ENCODE measurements at regions not wholly inside any gene's neighbourhood (a gene's known extent, or its start where the extent isn't known, plus 50 kb on each side); places are given as distances from the start of the nearest gene placed in this dataset.
A peak's percentile ranks its signal among the peaks of the same experiment; 100 is the strongest.

DNA sequence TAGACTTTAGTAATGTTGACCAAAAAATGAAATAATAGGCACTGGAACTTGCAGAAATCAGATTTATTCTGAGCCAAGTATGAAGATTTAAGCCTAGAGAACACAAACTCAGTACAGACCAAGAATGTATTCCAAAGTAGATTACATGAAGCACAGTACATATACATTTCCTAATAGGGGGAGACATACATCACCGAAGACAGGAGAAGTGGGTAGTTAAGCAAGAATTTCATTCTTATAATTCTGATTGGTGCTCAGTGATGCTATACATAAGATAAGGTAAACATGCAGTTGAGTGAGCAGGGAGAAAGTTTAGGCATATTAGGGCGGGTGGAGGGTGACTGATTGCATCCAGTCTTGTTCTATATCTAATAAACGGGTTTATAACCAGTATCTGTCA, 2218.8 kb downstream of the PCDH9 start:
- H3K27me3 ChIP-seq (ENCODE audit: control insufficient read depth in 3 of 3, insufficient read depth in 3 of 3, low read length in 3 of 3): no peaks in the 10 kb centered on the region
- no peak overlapping the region for H3K27ac ChIP-seq (ENCODE audit: low read depth in 1 of 3, low read length in 2 of 3)

GRCh38 chr13:64997438-64997837, 2232.7 kb downstream of the PCDH9 start:
- Histone ChIP-seq H3K36me3 (ENCODE audit: control insufficient read depth in 3 of 3, insufficient read depth in 2 of 3, low read depth in 1 of 3, low read length in 3 of 3) (no peaks in the 10 kb centered on the region), H3K27ac (ENCODE audit: low read depth in 1 of 3, low read length in 2 of 3) (no peak overlapping the region), H3K27me3 (ENCODE audit: control insufficient read depth in 3 of 3, insufficient read depth in 3 of 3, low read length in 3 of 3) (no peaks in the 10 kb centered on the region), H3K4me3 (ENCODE audit: low read depth in 1 of 3, low read length in 3 of 3) (no peak overlapping the region), H3K9me3 (ENCODE audit: control insufficient read depth in 2 of 2, insufficient read depth in 1 of 2, low read depth in 1 of 2, low read length in 1 of 2) (no peaks in the 10 kb centered on the region), H3K4me1 (ENCODE audit: control insufficient read depth in 3 of 3, insufficient read depth in 2 of 3, low read depth in 1 of 3, low read length in 2 of 3) (no peaks in the 10 kb centered on the region)
- DNase-seq (no peak), FAIRE-seq (no peak)
- WGBS, 3 donors: 79 to 82% (median 79%) methylated on average over 5 of the region's 5 CpGs

More for the DNA sequence above, 2218.8 kb downstream of the PCDH9 start:
- no peak overlapping the region for H3K4me3 ChIP-seq (ENCODE audit: low read depth in 1 of 3, low read length in 3 of 3)
- DNase-seq (no peak), FAIRE-seq (no peak)
- 25 to 43% (median 42%) methylated on average over 3 of the region's 3 CpGs for WGBS, 3 donors
- no peaks in the 10 kb centered on the region for H3K4me1 ChIP-seq (ENCODE audit: control insufficient read depth in 3 of 3, insufficient read depth in 2 of 3, low read depth in 1 of 3, low read length in 2 of 3)
- no peaks in the 10 kb centered on the region for H3K9me3 ChIP-seq (ENCODE audit: control insufficient read depth in 2 of 2, insufficient read depth in 1 of 2, low read depth in 1 of 2, low read length in 1 of 2)
- H3K36me3 ChIP-seq (ENCODE audit: control insufficient read depth in 3 of 3, insufficient read depth in 2 of 3, low read depth in 1 of 3, low read length in 3 of 3): no peaks in the 10 kb centered on the region

DNA sequence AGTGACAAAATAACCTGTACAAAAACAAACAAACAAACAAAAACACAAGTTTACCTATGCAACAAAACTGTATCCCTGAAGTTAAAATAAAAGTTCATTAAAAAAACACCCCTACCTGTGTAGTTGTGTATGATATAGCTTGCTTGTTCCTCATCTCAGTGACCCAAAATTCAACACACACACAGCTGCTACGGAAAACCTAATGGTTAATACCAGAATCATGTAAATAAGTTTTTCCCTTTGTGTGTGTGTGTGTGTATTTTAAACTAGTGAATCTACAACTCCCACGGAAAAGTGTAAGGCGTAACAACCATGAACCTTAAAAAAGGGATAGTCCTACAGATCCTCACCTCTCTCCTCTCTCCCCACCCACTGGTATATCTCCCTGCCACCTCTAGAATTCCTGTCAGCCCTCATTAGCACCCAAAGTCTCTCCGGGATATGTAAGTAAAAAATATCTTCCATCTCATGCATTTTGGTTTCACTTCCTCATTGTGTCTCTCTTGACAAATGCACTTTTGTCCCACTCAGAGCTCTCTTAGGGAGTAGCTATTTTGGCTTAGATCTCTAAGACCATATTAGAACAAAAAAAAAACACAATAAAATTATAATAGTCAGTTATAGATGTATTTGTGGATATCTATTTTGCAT, 2236.5 kb downstream of the PCDH9 start:
- FAIRE-seq (no peak), DNase-seq (peak in 1 of 2 donors; percentile 1)
- Histone ChIP-seq H3K9me3 (ENCODE audit: control insufficient read depth in 2 of 2, insufficient read depth in 1 of 2, low read depth in 1 of 2, low read length in 1 of 2) (no peaks in the 10 kb centered on the region), H3K4me3 (ENCODE audit: low read depth in 1 of 3, low read length in 3 of 3) (no peak overlapping the region), H3K36me3 (ENCODE audit: control insufficient read depth in 3 of 3, insufficient read depth in 2 of 3, low read depth in 1 of 3, low read length in 3 of 3) (no peaks in the 10 kb centered on the region), H3K27me3 (ENCODE audit: control insufficient read depth in 3 of 3, insufficient read depth in 3 of 3, low read length in 3 of 3) (no peaks in the 10 kb centered on the region), H3K27ac (ENCODE audit: low read depth in 1 of 3, low read length in 2 of 3) (no peak overlapping the region), H3K4me1 (ENCODE audit: control insufficient read depth in 3 of 3, insufficient read depth in 2 of 3, low read depth in 1 of 3, low read length in 2 of 3) (no peaks in the 10 kb centered on the region)
- WGBS, 3 donors: 70 to 72% (median 72%) methylated on average over 4 of the region's 4 CpGs

GRCh38 chr13:64992314-64992713, 2237.8 kb downstream of the PCDH9 start:
- FAIRE-seq: no peak
- no peak for DNase-seq
- WGBS, 3 donors: 48 to 74% (median 66%) methylated on average over 2 of the region's 2 CpGs
- Histone ChIP-seq H3K4me3 (ENCODE audit: low read depth in 1 of 3, low read length in 3 of 3) (no peak overlapping the region), H3K36me3 (ENCODE audit: control insufficient read depth in 3 of 3, insufficient read depth in 2 of 3, low read depth in 1 of 3, low read length in 3 of 3) (no peaks in the 10 kb centered on the region), H3K4me1 (ENCODE audit: control insufficient read depth in 3 of 3, insufficient read depth in 2 of 3, low read depth in 1 of 3, low read length in 2 of 3) (no peaks in the 10 kb centered on the region), H3K9me3 (ENCODE audit: control insufficient read depth in 2 of 2, insufficient read depth in 1 of 2, low read depth in 1 of 2, low read length in 1 of 2) (no peaks in the 10 kb centered on the region), H3K27me3 (ENCODE audit: control insufficient read depth in 3 of 3, insufficient read depth in 3 of 3, low read length in 3 of 3) (no peaks in the 10 kb centered on the region), H3K27ac (ENCODE audit: low read depth in 1 of 3, low read length in 2 of 3) (no peak overlapping the region)

- DNase-seq (no peak), FAIRE-seq (no peak)
- H3K9me3 ChIP-seq (ENCODE audit: control insufficient read depth in 2 of 2, insufficient read depth in 1 of 2, low read depth in 1 of 2, low read length in 1 of 2): peaks cover 0 to 4% of the 10 kb centered on the region in 2 donors
- H3K27me3 ChIP-seq (ENCODE audit: control insufficient read depth in 3 of 3, insufficient read depth in 3 of 3, low read length in 3 of 3): no peaks in the 10 kb centered on the region
- H3K4me1 ChIP-seq (ENCODE audit: control insufficient read depth in 3 of 3, insufficient read depth in 2 of 3, low read depth in 1 of 3, low read length in 2 of 3): no peaks in the 10 kb centered on the region
- 42 to 62% (median 48%) methylated on average over 5 of the region's 5 CpGs for WGBS, 3 donors
- no peak overlapping the region for H3K4me3 ChIP-seq (ENCODE audit: low read depth in 1 of 3, low read length in 3 of 3)
- H3K36me3 ChIP-seq (ENCODE audit: control insufficient read depth in 3 of 3, insufficient read depth in 2 of 3, low read depth in 1 of 3, low read length in 3 of 3): no peaks in the 10 kb centered on the region
- H3K27ac ChIP-seq (ENCODE audit: low read depth in 1 of 3, low read length in 2 of 3): no peak overlapping the region
Observed at GRCh38 chr13:64985075-64985474, 2245.1 kb downstream of the PCDH9 start.

- H3K27ac ChIP-seq (ENCODE audit: low read depth in 1 of 3, low read length in 2 of 3): peak overlapping the region in 1 of 3 donors; percentile 52
- no peak for DNase-seq
- H3K9me3 ChIP-seq (ENCODE audit: control insufficient read depth in 2 of 2, insufficient read depth in 1 of 2, low read depth in 1 of 2, low read length in 1 of 2): peaks cover 0 to 21% of the 10 kb centered on the region in 2 donors
- H3K4me3 ChIP-seq (ENCODE audit: low read depth in 1 of 3, low read length in 3 of 3): no peak overlapping the region
- no peak for FAIRE-seq
- H3K4me1 ChIP-seq (ENCODE audit: control insufficient read depth in 3 of 3, insufficient read depth in 2 of 3, low read depth in 1 of 3, low read length in 2 of 3): peaks cover 0 to 12% (median 0%) of the 10 kb centered on the region in 3 donors
- H3K36me3 ChIP-seq (ENCODE audit: control insufficient read depth in 3 of 3, insufficient read depth in 2 of 3, low read depth in 1 of 3, low read length in 3 of 3): no peaks in the 10 kb centered on the region
- WGBS, 3 donors: 75 to 80% (median 79%) methylated on average over 1 of the region's 1 CpG
- H3K27me3 ChIP-seq (ENCODE audit: control insufficient read depth in 3 of 3, insufficient read depth in 3 of 3, low read length in 3 of 3): no peaks in the 10 kb centered on the region
Observed at GRCh38 chr13:64962404-64962803, 2267.7 kb downstream of the PCDH9 start.

DNA sequence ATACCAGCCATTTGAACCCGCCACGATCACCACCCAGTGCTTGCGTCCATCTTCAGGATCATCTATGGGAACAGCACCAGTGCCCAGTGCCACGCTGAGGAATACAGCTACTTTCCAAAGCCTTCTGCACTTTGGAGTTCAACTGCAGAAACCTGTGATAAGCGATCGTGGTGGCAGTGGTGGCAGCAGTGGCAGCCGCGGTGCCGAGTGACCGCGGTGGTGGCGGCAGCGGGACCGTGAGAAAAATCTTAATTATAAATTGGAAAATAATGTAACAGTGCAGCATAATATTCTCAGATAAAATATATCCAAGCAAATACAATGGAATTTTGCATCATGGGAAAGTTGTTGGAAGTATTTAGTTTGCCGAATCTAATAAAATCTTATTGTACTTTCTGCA, 2270.9 kb downstream of the PCDH9 start:
- peaks cover 0 to 21% of the 10 kb centered on the region in 2 donors for H3K9me3 ChIP-seq (ENCODE audit: control insufficient read depth in 2 of 2, insufficient read depth in 1 of 2, low read depth in 1 of 2, low read length in 1 of 2)
- FAIRE-seq: no peak
- WGBS, 3 donors: 97% methylated on average over 15 of the region's 15 CpGs
- H3K27me3 ChIP-seq (ENCODE audit: control insufficient read depth in 3 of 3, insufficient read depth in 3 of 3, low read length in 3 of 3): no peaks in the 10 kb centered on the region
- H3K4me3 ChIP-seq (ENCODE audit: low read depth in 1 of 3, low read length in 3 of 3): no peak overlapping the region
- no peak overlapping the region for H3K27ac ChIP-seq (ENCODE audit: low read depth in 1 of 3, low read length in 2 of 3)
- DNase-seq: no peak
- peaks cover 0 to 12% (median 0%) of the 10 kb centered on the region in 3 donors for H3K4me1 ChIP-seq (ENCODE audit: control insufficient read depth in 3 of 3, insufficient read depth in 2 of 3, low read depth in 1 of 3, low read length in 2 of 3)
- H3K36me3 ChIP-seq (ENCODE audit: control insufficient read depth in 3 of 3, insufficient read depth in 2 of 3, low read depth in 1 of 3, low read length in 3 of 3): no peaks in the 10 kb centered on the region

DNA sequence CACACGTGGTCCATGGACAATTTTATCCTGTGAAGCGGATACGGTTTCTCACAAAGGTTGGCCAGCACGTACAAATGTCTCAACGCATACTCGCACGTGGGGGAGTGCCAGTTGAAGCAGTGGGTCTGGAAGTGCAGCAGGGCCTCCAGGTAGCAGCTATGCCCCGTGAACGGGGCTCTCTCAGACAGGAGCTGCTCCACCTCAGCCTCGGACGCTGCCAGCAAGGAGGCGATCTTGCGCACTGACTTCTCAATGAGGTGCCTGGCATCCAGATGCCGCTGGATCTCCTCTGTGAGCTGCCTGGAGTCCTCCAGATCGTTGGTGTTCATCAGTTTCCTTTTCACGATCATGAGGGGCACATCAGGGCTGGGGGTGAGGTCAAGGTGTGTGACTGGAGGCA, 2272.0 kb downstream of the PCDH9 start:
- H3K4me1 ChIP-seq (ENCODE audit: control insufficient read depth in 3 of 3, insufficient read depth in 2 of 3, low read depth in 1 of 3, low read length in 2 of 3): peaks cover 0 to 12% (median 0%) of the 10 kb centered on the region in 3 donors
- no peaks in the 10 kb centered on the region for H3K36me3 ChIP-seq (ENCODE audit: control insufficient read depth in 3 of 3, insufficient read depth in 2 of 3, low read depth in 1 of 3, low read length in 3 of 3)
- H3K4me3 ChIP-seq (ENCODE audit: low read depth in 1 of 3, low read length in 3 of 3): no peak overlapping the region
- WGBS, 3 donors: 88 to 92% (median 88%) methylated on average over 16 of the region's 16 CpGs
- peaks cover 0 to 20% of the 10 kb centered on the region in 2 donors for H3K9me3 ChIP-seq (ENCODE audit: control insufficient read depth in 2 of 2, insufficient read depth in 1 of 2, low read depth in 1 of 2, low read length in 1 of 2)
- H3K27me3 ChIP-seq (ENCODE audit: control insufficient read depth in 3 of 3, insufficient read depth in 3 of 3, low read length in 3 of 3): no peaks in the 10 kb centered on the region
- no peak for FAIRE-seq
- H3K27ac ChIP-seq (ENCODE audit: low read depth in 1 of 3, low read length in 2 of 3): no peak overlapping the region
- no peak for DNase-seq

DNA sequence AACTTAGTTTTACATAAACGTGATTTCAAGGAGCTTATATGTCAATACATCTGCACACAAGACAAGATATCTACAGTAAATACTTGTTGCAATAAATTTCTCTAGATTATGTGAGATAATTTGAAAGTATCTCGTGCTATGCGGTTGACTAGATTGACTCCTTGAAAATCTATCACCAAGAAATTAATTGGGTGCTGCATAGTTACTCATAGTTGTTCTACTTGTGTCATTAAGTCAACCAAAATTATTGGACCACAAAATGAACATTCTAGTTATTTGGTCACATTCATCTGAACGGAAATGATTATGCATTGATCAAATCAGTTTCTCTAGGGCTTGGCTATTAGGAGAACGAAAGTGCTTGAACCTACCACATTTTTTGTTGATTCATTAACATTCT, 2291.5 kb downstream of the PCDH9 start:
- H3K27ac ChIP-seq (ENCODE audit: low read depth in 1 of 3, low read length in 2 of 3): no peak overlapping the region
- H3K4me3 ChIP-seq (ENCODE audit: low read depth in 1 of 3, low read length in 3 of 3): no peak overlapping the region
- H3K27me3 ChIP-seq (ENCODE audit: control insufficient read depth in 3 of 3, insufficient read depth in 3 of 3, low read length in 3 of 3): no peaks in the 10 kb centered on the region
- 53 to 71% (median 68%) methylated on average over 5 of the region's 5 CpGs for WGBS, 3 donors
- H3K9me3 ChIP-seq (ENCODE audit: control insufficient read depth in 2 of 2, insufficient read depth in 1 of 2, low read depth in 1 of 2, low read length in 1 of 2): peaks cover 0 to 3% of the 10 kb centered on the region in 2 donors
- DNase-seq (no peak), FAIRE-seq (no peak)
- no peaks in the 10 kb centered on the region for H3K4me1 ChIP-seq (ENCODE audit: control insufficient read depth in 3 of 3, insufficient read depth in 2 of 3, low read depth in 1 of 3, low read length in 2 of 3)
- H3K36me3 ChIP-seq (ENCODE audit: control insufficient read depth in 3 of 3, insufficient read depth in 2 of 3, low read depth in 1 of 3, low read length in 3 of 3): no peaks in the 10 kb centered on the region
